ENCODE measurements at regions not wholly inside any gene's neighbourhood (a gene's known extent, or its start where the extent isn't known, plus 50 kb on each side); places are given as distances from the start of the nearest gene placed in this dataset.

GRCh38 chr2:176689711-176690110 lies 420.5 kb downstream of the MTX2 start:
- no peak for TF ChIP-seq CTCF (IDR thresholded peaks at IDR 0.05; ENCODE audit: insufficient read depth, low read depth, low read length)
- DNase-seq (ENCODE audit: low read depth), result no peak
- ChIA-PET CTCF (no interaction called here), POLR2A (no interaction called here)
- Histone ChIP-seq H3K27me3 (ENCODE audit: control insufficient read depth, insufficient read depth, low read length) (no peaks in the 10 kb centered on the region), H3K36me3 (ENCODE audit: control insufficient read depth, insufficient read depth, low read length) (no peaks in the 10 kb centered on the region), H3K4me3 (ENCODE audit: low read depth, low read length) (no peak overlapping the region)

GRCh38 chr2:176691471-176691870 lies 422.2 kb downstream of the MTX2 start:
- TF ChIP-seq CTCF (IDR thresholded peaks at IDR 0.05; ENCODE audit: insufficient read depth, low read depth, low read length), result no peak

GRCh38 chr2:176692533-176692932 lies 423.3 kb downstream of the MTX2 start:
- POLR2A ChIA-PET, result no interaction called here
- no peak for TF ChIP-seq CTCF (IDR thresholded peaks at IDR 0.05; ENCODE audit: insufficient read depth, low read depth, low read length)
- no peak overlapping the region for H3K4me3 ChIP-seq (ENCODE audit: low read depth, low read length)
- CTCF ChIA-PET, result no interaction called here
- H3K36me3 ChIP-seq (ENCODE audit: control insufficient read depth, insufficient read depth, low read length), result no peaks in the 10 kb centered on the region
- no peaks in the 10 kb centered on the region for H3K27me3 ChIP-seq (ENCODE audit: control insufficient read depth, insufficient read depth, low read length)
- DNase-seq (ENCODE audit: low read depth), result no peak

More at GRCh38 chr2:176691471-176691870, 422.2 kb downstream of the MTX2 start:
- ChIA-PET CTCF (no interaction called here), POLR2A (no interaction called here)
- Histone ChIP-seq H3K36me3 (ENCODE audit: control insufficient read depth, insufficient read depth, low read length) (no peaks in the 10 kb centered on the region), H3K4me3 (ENCODE audit: low read depth, low read length) (no peak overlapping the region), H3K27me3 (ENCODE audit: control insufficient read depth, insufficient read depth, low read length) (no peaks in the 10 kb centered on the region)
- DNase-seq (ENCODE audit: low read depth), result no peak

- Histone ChIP-seq H3K27me3 (ENCODE audit: control insufficient read depth, insufficient read depth, low read length) (no peaks in the 10 kb centered on the region), H3K4me3 (ENCODE audit: low read depth, low read length) (no peak overlapping the region), H3K36me3 (ENCODE audit: control insufficient read depth, insufficient read depth, low read length) (no peaks in the 10 kb centered on the region)
- DNase-seq (ENCODE audit: low read depth), result no peak
- ChIA-PET POLR2A (no interaction called here), CTCF (interaction anchor here (1.2 kb wide), 1 partner anchor 17 kb away, joined by 3 read pairs; no protein-coding TSS in a partner anchor)
- no peak for TF ChIP-seq CTCF (IDR thresholded peaks at IDR 0.05; ENCODE audit: insufficient read depth, low read depth, low read length)
Observed at GRCh38 chr2:176699098-176699497, 429.9 kb downstream of the MTX2 start.

- no peaks in the 10 kb centered on the region for H3K27me3 ChIP-seq (ENCODE audit: control insufficient read depth, insufficient read depth, low read length)
- DNase-seq (ENCODE audit: low read depth), result no peak
- no peaks in the 10 kb centered on the region for H3K36me3 ChIP-seq (ENCODE audit: control insufficient read depth, insufficient read depth, low read length)
- no peak for TF ChIP-seq CTCF (IDR thresholded peaks at IDR 0.05; ENCODE audit: insufficient read depth, low read depth, low read length)
- CTCF ChIA-PET, result interaction anchor here (1.2 kb wide), 1 partner anchor 18 kb away, joined by 3 read pairs; no protein-coding TSS in a partner anchor
- no peak overlapping the region for H3K4me3 ChIP-seq (ENCODE audit: low read depth, low read length)
- POLR2A ChIA-PET, result no interaction called here
Observed at GRCh38 chr2:176699644-176700043, 430.4 kb downstream of the MTX2 start.
